ENCODE measurements at regions not wholly inside any gene's neighbourhood (a gene's known extent, or its start where the extent isn't known, plus 50 kb on each side); places are given as distances from the start of the nearest gene placed in this dataset.

- H3K27me3 ChIP-seq (ENCODE audit: control insufficient read depth, insufficient read depth, low read length) = no peaks in the 10 kb centered on the region
- no peaks in the 10 kb centered on the region for H3K36me3 ChIP-seq (ENCODE audit: control insufficient read depth, insufficient read depth, low read length)
- no peaks in the 10 kb centered on the region for H3K9me3 ChIP-seq (ENCODE audit: control insufficient read depth, insufficient read depth, low read length)
- H3K4me3 ChIP-seq (ENCODE audit: low read depth, low read length) = no peak overlapping the region
- H3K27ac ChIP-seq (ENCODE audit: low read depth, low read length) = no peak overlapping the region
- H3K4me1 ChIP-seq (ENCODE audit: control insufficient read depth, insufficient read depth, low read length) = peaks cover 26% of the 10 kb centered on the region
- H3K9ac ChIP-seq (ENCODE audit: low read depth, low read length) = no peak overlapping the region
Measured at GRCh38 chr7:24370541-24370940, 86.6 kb downstream of the NPY start.

- Histone ChIP-seq H3K27me3 (ENCODE audit: control insufficient read depth, insufficient read depth, low read length) (no peaks in the 10 kb centered on the region), H3K36me3 (ENCODE audit: control insufficient read depth, insufficient read depth, low read length) (no peaks in the 10 kb centered on the region), H3K27ac (ENCODE audit: low read depth, low read length) (no peak overlapping the region), H3K4me3 (ENCODE audit: low read depth, low read length) (no peak overlapping the region), H3K9ac (ENCODE audit: low read depth, low read length) (no peak overlapping the region), H3K9me3 (ENCODE audit: control insufficient read depth, insufficient read depth, low read length) (no peaks in the 10 kb centered on the region), H3K4me1 (ENCODE audit: control insufficient read depth, insufficient read depth, low read length) (peaks cover 37% of the 10 kb centered on the region)
Measured at GRCh38 chr7:24372961-24373955, 89.3 kb downstream of the NPY start.

GRCh38 chr7:24378871-24379616 is 95.1 kb downstream of the NPY start:
- no peaks in the 10 kb centered on the region for H3K36me3 ChIP-seq (ENCODE audit: control insufficient read depth, insufficient read depth, low read length)
- no peak overlapping the region for H3K9ac ChIP-seq (ENCODE audit: low read depth, low read length)
- H3K27ac ChIP-seq (ENCODE audit: low read depth, low read length) = no peak overlapping the region
- peaks cover 6% of the 10 kb centered on the region; the same call in 1 of the 2 replicates for H3K9me3 ChIP-seq (ENCODE audit: control insufficient read depth, insufficient read depth, low read length)
- no peaks in the 10 kb centered on the region for H3K27me3 ChIP-seq (ENCODE audit: control insufficient read depth, insufficient read depth, low read length)
- H3K4me1 ChIP-seq (ENCODE audit: control insufficient read depth, insufficient read depth, low read length) = peaks cover 54% of the 10 kb centered on the region
- H3K4me3 ChIP-seq (ENCODE audit: low read depth, low read length) = no peak overlapping the region

- Histone ChIP-seq H3K27me3 (ENCODE audit: control insufficient read depth, insufficient read depth, low read length) (no peaks in the 10 kb centered on the region), H3K4me3 (ENCODE audit: low read depth, low read length) (no peak overlapping the region), H3K36me3 (ENCODE audit: control insufficient read depth, insufficient read depth, low read length) (no peaks in the 10 kb centered on the region), H3K27ac (ENCODE audit: low read depth, low read length) (peak overlapping the region; percentile 52), H3K9ac (ENCODE audit: low read depth, low read length) (no peak overlapping the region), H3K9me3 (ENCODE audit: control insufficient read depth, insufficient read depth, low read length) (peaks cover 6% of the 10 kb centered on the region; the same call in 1 of the 2 replicates), H3K4me1 (ENCODE audit: control insufficient read depth, insufficient read depth, low read length) (peaks cover 50% of the 10 kb centered on the region)
Measured at GRCh38 chr7:24381894-24382505, 98.0 kb downstream of the NPY start.

DNA sequence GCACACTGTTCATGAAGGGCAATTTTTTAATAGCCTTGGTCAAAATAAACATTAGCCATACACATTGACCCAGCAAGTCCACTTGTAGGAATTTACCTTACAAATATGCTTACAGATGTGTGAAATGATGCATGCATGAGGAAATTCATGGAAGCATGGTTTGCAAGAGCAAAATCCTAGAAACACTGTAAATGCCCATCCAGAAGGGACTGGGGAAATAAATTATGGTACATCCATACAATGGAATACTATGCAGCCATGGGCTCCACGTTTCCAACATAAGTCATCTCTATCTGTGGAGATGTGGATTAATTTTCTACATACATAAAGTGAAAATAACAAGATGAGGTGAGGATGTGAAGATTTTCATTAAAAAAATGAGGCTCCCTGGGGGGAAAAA is 99.1 kb downstream of the NPY start:
- Histone ChIP-seq H3K9me3 (ENCODE audit: control insufficient read depth, insufficient read depth, low read length) (peaks cover 6% of the 10 kb centered on the region; the same call in 1 of the 2 replicates), H3K27ac (ENCODE audit: low read depth, low read length) (no peak overlapping the region), H3K36me3 (ENCODE audit: control insufficient read depth, insufficient read depth, low read length) (no peaks in the 10 kb centered on the region), H3K4me1 (ENCODE audit: control insufficient read depth, insufficient read depth, low read length) (peaks cover 50% of the 10 kb centered on the region), H3K9ac (ENCODE audit: low read depth, low read length) (no peak overlapping the region), H3K4me3 (ENCODE audit: low read depth, low read length) (no peak overlapping the region), H3K27me3 (ENCODE audit: control insufficient read depth, insufficient read depth, low read length) (no peaks in the 10 kb centered on the region)

GRCh38 chr7:24384362-24385030 is 100.5 kb downstream of the NPY start:
- H3K36me3 ChIP-seq (ENCODE audit: control insufficient read depth, insufficient read depth, low read length) = no peaks in the 10 kb centered on the region
- no peak overlapping the region for H3K27ac ChIP-seq (ENCODE audit: low read depth, low read length)
- peaks cover 6% of the 10 kb centered on the region; the same call in 1 of the 2 replicates for H3K9me3 ChIP-seq (ENCODE audit: control insufficient read depth, insufficient read depth, low read length)
- H3K4me3 ChIP-seq (ENCODE audit: low read depth, low read length) = no peak overlapping the region
- H3K27me3 ChIP-seq (ENCODE audit: control insufficient read depth, insufficient read depth, low read length) = no peaks in the 10 kb centered on the region
- H3K9ac ChIP-seq (ENCODE audit: low read depth, low read length) = no peak overlapping the region
- H3K4me1 ChIP-seq (ENCODE audit: control insufficient read depth, insufficient read depth, low read length) = peaks cover 52% of the 10 kb centered on the region

DNA sequence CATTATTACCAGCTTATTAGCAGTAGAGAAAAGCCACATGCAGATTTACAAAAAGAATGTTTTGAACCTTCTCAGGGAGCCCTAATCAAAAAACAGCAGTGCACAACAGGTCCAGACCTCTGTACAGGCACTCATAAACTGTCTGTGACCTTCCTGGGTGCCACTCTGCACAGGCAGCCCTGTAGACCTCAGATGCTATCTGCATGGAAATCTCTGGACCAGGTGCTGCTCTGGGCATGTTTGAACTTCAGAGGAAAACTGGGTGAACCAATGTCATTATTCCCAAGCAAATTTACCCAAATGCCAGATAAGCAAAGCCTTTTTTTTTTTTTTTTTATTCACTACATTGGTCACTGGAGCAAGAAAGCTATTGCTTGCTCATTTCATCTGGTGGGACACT is 104.2 kb downstream of the NPY start:
- Histone ChIP-seq H3K27me3 (ENCODE audit: control insufficient read depth, insufficient read depth, low read length) (no peaks in the 10 kb centered on the region), H3K36me3 (ENCODE audit: control insufficient read depth, insufficient read depth, low read length) (no peaks in the 10 kb centered on the region), H3K27ac (ENCODE audit: low read depth, low read length) (no peak overlapping the region), H3K9me3 (ENCODE audit: control insufficient read depth, insufficient read depth, low read length) (peaks cover 3% of the 10 kb centered on the region; the same call in 1 of the 2 replicates), H3K4me1 (ENCODE audit: control insufficient read depth, insufficient read depth, low read length) (peaks cover 54% of the 10 kb centered on the region), H3K9ac (ENCODE audit: low read depth, low read length) (no peak overlapping the region), H3K4me3 (ENCODE audit: low read depth, low read length) (no peak overlapping the region)

DNA sequence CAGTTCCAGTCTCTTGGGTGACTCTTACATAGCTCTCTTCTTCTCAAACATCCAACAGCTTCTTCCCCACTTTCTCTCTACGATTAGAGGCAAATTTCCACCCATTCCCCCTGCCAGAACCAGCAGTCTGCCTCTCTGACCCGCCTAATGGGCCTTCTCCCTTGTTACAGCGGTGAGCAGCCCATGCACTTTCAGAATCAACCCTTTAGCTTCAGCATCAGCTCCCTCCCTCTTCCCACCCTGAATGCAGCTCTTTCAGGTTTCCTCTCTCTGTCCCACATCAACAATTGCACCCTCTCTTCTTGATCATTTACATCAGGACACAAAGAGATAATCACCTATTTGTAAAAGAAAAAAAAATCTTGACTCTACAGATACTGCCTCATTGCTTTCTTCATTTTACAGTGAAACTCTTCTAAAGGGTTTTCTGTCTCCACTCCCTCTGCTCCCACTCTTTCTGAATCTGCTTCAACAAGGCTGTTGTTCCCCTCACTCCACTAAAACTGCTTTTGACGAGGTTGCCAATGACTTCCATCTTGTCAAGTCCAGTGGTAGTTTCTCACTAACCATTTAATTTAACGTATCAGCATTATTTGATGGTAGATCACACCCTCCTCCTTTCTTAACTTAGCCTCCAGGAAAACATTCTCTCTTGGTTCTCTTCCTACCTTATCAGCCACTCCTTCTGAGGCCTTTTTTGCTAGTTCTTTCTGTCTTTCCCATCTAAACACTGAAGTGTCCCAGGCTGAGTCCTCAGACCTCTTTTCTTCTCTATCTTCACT is 106.6 kb downstream of the NPY start:
- Histone ChIP-seq H3K4me1 (ENCODE audit: control insufficient read depth, insufficient read depth, low read length) (peaks cover 65% of the 10 kb centered on the region), H3K27ac (ENCODE audit: low read depth, low read length) (peak overlapping the region; percentile 29), H3K4me3 (ENCODE audit: low read depth, low read length) (no peak overlapping the region), H3K9ac (ENCODE audit: low read depth, low read length) (no peak overlapping the region), H3K27me3 (ENCODE audit: control insufficient read depth, insufficient read depth, low read length) (no peaks in the 10 kb centered on the region), H3K9me3 (ENCODE audit: control insufficient read depth, insufficient read depth, low read length) (no peaks in the 10 kb centered on the region), H3K36me3 (ENCODE audit: control insufficient read depth, insufficient read depth, low read length) (no peaks in the 10 kb centered on the region)

DNA sequence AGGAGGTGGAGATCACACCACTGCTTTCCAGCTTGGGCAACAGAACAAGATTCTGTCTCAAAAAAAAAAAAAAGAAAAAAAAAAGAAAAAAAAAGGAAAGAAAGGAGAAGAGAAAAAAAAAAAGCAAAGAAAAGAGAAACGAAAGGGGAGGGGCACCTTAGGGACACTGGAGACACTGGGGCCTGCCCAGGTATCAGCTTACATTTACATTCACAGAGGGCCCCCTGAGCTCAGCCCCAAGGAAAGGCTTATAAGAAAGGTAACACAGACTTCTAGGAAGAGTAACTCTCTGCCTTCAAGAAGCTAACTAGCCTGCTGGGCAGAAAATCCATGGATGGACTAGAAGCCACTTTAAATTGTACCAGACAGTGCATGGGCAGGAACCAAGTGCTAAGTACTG is 108.8 kb downstream of the NPY start:
- peaks cover 62% of the 10 kb centered on the region for H3K4me1 ChIP-seq (ENCODE audit: control insufficient read depth, insufficient read depth, low read length)
- peak overlapping the region; percentile 31; the same call in 1 of the 2 replicates for H3K4me3 ChIP-seq (ENCODE audit: low read depth, low read length)
- peak overlapping the region; percentile 54 for H3K27ac ChIP-seq (ENCODE audit: low read depth, low read length)
- H3K36me3 ChIP-seq (ENCODE audit: control insufficient read depth, insufficient read depth, low read length) = no peaks in the 10 kb centered on the region
- H3K27me3 ChIP-seq (ENCODE audit: control insufficient read depth, insufficient read depth, low read length) = no peaks in the 10 kb centered on the region
- no peaks in the 10 kb centered on the region for H3K9me3 ChIP-seq (ENCODE audit: control insufficient read depth, insufficient read depth, low read length)
- no peak overlapping the region for H3K9ac ChIP-seq (ENCODE audit: low read depth, low read length)

DNA sequence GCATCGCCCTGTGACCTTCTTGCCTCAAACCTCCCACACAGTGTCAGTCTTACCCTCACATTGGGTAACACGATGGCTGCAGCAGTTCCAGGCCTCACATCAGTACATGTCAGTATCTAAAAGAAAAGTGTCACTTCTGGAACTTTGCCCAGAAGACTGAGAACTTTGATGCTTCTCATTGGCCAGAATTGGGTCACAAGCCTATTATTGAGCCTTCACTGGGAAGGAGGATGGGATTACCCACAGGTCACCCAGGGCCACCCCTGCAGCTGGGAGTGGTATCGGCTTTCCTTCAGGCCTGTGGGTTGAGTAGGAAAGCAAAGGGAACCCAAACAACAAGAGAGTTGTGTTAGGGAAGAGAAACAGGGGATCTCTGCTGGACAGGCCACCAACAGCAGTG is 111.5 kb downstream of the NPY start:
- peaks cover 44% of the 10 kb centered on the region for H3K4me1 ChIP-seq (ENCODE audit: control insufficient read depth, insufficient read depth, low read length)

More for the DNA sequence above, 111.5 kb downstream of the NPY start:
- Histone ChIP-seq H3K27ac (ENCODE audit: low read depth, low read length) (peak overlapping the region; percentile 84), H3K27me3 (ENCODE audit: control insufficient read depth, insufficient read depth, low read length) (no peaks in the 10 kb centered on the region), H3K9ac (ENCODE audit: low read depth, low read length) (peak overlapping the region; percentile 59), H3K9me3 (ENCODE audit: control insufficient read depth, insufficient read depth, low read length) (no peaks in the 10 kb centered on the region), H3K36me3 (ENCODE audit: control insufficient read depth, insufficient read depth, low read length) (peaks cover 6% of the 10 kb centered on the region), H3K4me3 (ENCODE audit: low read depth, low read length) (peak overlapping the region; percentile 35)

All from HUES48 (cell line).